ENCODE measurements at regions not wholly inside any gene's neighbourhood (a gene's known extent, or its start where the extent isn't known, plus 50 kb on each side); places are given as distances from the start of the nearest gene placed in this dataset.

DNA sequence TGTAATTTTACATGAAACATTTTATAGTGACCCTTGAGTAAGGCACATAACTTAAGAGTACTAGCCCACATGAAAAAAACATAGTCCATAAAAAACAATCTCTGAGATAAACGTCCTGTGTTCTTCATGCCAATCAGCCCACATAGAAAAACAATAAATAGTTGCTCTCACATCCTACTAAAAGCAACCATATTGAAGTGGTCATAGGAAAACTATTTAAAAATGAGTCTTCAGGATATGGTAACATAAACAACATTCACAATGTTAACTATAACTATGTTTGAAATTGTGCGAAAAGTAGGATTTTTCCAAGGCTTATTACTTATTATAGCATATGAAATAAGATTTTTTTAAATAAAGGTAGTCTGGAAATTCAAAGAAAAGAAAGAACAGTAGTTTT lies 77.1 kb upstream of the EPHA5 start:
- DNase-seq (ENCODE audit: low spot score): no peak

DNA sequence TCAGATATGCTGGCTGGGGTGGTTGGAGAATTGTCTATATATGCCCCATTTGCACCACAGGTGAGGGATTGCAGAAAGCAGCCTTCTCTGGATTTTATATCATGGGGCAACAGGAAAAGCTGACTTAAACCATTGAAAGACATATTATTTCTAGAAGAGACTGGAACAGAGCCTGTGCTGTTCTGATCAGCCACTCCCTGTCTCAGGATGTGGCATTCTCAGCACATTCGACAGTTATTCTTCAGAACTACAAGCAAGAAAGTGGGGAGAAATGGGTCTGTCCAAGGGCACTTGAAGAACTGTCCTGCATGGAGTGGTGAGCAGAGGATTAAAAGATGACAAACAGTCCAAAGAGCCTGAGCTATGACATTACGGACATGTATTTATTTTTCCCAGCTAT lies 67.8 kb upstream of the EPHA5 start:
- DNase-seq (ENCODE audit: low spot score): no peak

DNA sequence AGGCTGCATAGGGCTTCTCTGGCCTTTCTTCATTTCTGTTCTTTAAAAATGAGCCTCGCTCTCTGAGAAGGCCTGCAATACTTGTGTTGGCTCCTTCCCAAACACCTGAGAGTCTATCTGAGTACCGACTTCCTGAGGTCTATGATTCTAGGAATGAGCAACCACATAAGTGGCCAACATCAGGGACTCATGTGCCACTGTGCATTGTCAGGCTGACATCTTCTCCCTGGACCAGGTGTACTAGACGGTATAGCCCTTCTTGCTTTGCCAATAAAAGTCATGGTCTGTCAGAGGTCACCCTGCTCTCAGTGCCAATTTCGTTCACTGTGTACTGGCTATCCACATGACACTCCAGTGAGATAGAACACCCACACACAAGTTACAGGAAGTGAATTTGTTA lies 67.4 kb upstream of the EPHA5 start:
- DNase-seq (ENCODE audit: low spot score): no peak

DNA sequence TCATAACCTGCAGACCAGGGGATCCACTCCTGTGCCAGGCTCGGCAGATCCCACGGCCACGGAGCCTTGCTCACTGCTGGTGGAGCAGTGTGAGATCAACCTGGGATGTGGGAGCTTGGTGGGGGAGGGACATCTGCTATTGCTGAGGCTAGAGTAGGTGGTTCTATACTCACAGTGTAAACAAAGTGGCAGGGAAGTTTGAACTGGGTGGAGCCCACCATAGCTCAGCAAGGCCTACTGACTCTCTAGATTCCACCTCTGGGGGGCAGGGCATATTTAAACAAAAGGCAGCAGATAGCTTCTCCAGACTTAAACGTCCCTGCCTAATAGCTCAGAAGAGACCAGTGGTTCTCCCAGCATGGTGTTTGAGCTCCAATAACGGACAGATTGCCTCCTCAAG lies 54.7 kb upstream of the EPHA5 start:
- DNase-seq (ENCODE audit: low spot score): no peak

All from cerebellar cortex (tissue), 1 donor.